Trophoblast cell (in vitro differentiated cells and primary cell): ENCODE measurements at regions not wholly inside any gene's neighbourhood (a gene's known extent, or its start where the extent isn't known, plus 50 kb on each side); places are given as distances from the start of the nearest gene placed in this dataset.
"Not testable (repeated sequence)": the region's sequence is repeated elsewhere in the genome, so short reads cannot be mapped to it uniquely, and the experiment has no call there.

Experiments
- DNase-seq, 2 donors: peaks; one replicate each; pipeline ENCODE4 v3.0.0-alpha.2; 2016
- H2AFZ ChIP-seq: 2 replicates; pipeline ENCODE4 v1.6.1; 2013; ENCODE audit warnings: low read length, moderate library complexity, mild to moderate bottlenecking; ENCODE audit not compliant: insufficient read depth, poor library complexity
- H2AK5ac ChIP-seq: 2 replicates; pipeline ENCODE4 v1.6.1; 2013; ENCODE audit warnings: mild to moderate bottlenecking, low read length
- H2BK120ac ChIP-seq: 2 replicates; pipeline ENCODE4 v1.6.1; 2013; ENCODE audit warnings: low read length, mild to moderate bottlenecking, moderate library complexity; ENCODE audit not compliant: insufficient read depth, poor library complexity
- H2BK12ac ChIP-seq: 2 replicates; pipeline ENCODE4 v1.6.1; 2013; ENCODE audit warnings: mild to moderate bottlenecking, low read length, moderate library complexity
- H2BK5ac ChIP-seq: 2 replicates; pipeline ENCODE4 v1.6.1; 2013; ENCODE audit warnings: low read length, low read depth, moderate library complexity, mild to moderate bottlenecking; ENCODE audit not compliant: poor library complexity
- H3K14ac ChIP-seq: 2 replicates; pipeline ENCODE4 v1.6.1; 2013; ENCODE audit warnings: mild to moderate bottlenecking, low read length
- H3K18ac ChIP-seq: 2 replicates; pipeline ENCODE4 v1.6.1; 2013; ENCODE audit warnings: mild to moderate bottlenecking, low read length
- H3K23ac ChIP-seq: 2 replicates; pipeline ENCODE4 v1.6.1; 2013; ENCODE audit warnings: low read length
- H3K27ac ChIP-seq: 2 replicates; pipeline ENCODE4 v1.5.1; 2013; ENCODE audit warnings: low read depth, mild to moderate bottlenecking, inconsistent platforms, low read length, moderate library complexity
- H3K27me3 ChIP-seq: 2 replicates; pipeline ENCODE4 v1.6.1; 2013; ENCODE audit warnings: inconsistent platforms, mild to moderate bottlenecking, low read length, moderate library complexity; ENCODE audit not compliant: insufficient read depth
- H3K36me3 ChIP-seq, 2 experiments: 1 replicate in 1 of 2; 2 replicates in 1 of 2; pipeline ENCODE4 v1.6.1; 2013; ENCODE audit warnings: low read length in 2 of 2, mild to moderate bottlenecking in 2 of 2, moderate library complexity in 1 of 2; ENCODE audit not compliant: insufficient read depth in 2 of 2, control insufficient read depth in 1 of 2
- H3K4ac ChIP-seq: 2 replicates; pipeline ENCODE4 v1.6.1; 2013; ENCODE audit warnings: low read depth, mild to moderate bottlenecking, low read length, moderate library complexity
- H3K4me1 ChIP-seq, 2 experiments: 1 replicate in 1 of 2; 2 replicates in 1 of 2; pipeline ENCODE4 v1.6.1; 2013; ENCODE audit warnings: low read length in 2 of 2, mild to moderate bottlenecking in 2 of 2, moderate library complexity in 1 of 2; ENCODE audit not compliant: insufficient read depth in 2 of 2, control insufficient read depth in 1 of 2
- H3K4me2 ChIP-seq: 2 replicates; pipeline ENCODE4 v1.6.1; 2013; ENCODE audit warnings: inconsistent platforms, mild to moderate bottlenecking, low read length, moderate library complexity
- H3K4me3 ChIP-seq: 2 replicates; pipeline ENCODE4 v1.5.1; 2013; ENCODE audit warnings: mild to moderate bottlenecking, low read depth, low read length, inconsistent platforms
- H3K79me1 ChIP-seq: one replicate; pipeline ENCODE4 v1.6.1; 2013; ENCODE audit warnings: low read length
- H3K79me2 ChIP-seq: 2 replicates; pipeline ENCODE4 v1.6.1; 2013; ENCODE audit warnings: low read length, mild to moderate bottlenecking; ENCODE audit not compliant: control insufficient read depth, insufficient read depth, poor library complexity
- H3K9ac ChIP-seq: 2 replicates; pipeline ENCODE4 v1.6.1; 2013; ENCODE audit warnings: mild to moderate bottlenecking, low read length
- H3K9me3 ChIP-seq: 2 replicates; pipeline ENCODE4 v1.6.1; 2013; ENCODE audit warnings: low read depth, mild to moderate bottlenecking, control low read depth, inconsistent platforms, low read length; ENCODE audit not compliant: insufficient read depth
- H4K12ac ChIP-seq: 2 replicates; pipeline ENCODE4 v1.6.1; 2013; ENCODE audit warnings: low read depth, mild to moderate bottlenecking, low read length, moderate library complexity
- H4K8ac ChIP-seq: 2 replicates; pipeline ENCODE4 v1.6.1; 2013; ENCODE audit warnings: low read depth, mild to moderate bottlenecking, low read length, moderate library complexity
- H4K91ac ChIP-seq: one replicate; pipeline ENCODE4 v1.6.1; 2013; ENCODE audit warnings: low read depth, mild to moderate bottlenecking, low read length, moderate library complexity
- WGBS: extraction: QIAGEN DNeasy Blood & Tissue Kit; methylation state at CpG from one replicate; pipeline ENCODE4 v1.1.7; 2013; ENCODE audit warnings: missing lambda C conversion rate; ENCODE audit not compliant: insufficient read length, insufficient coverage; ENCODE audit errors: extremely low coverage; 5-methylcytosine and 5-hydroxymethylcytosine counted together

GRCh38 chr7:119950390-119951041 lies 322.5 kb upstream of the KCND2 start:
- H3K79me2 ChIP-seq, H3K36me3 ChIP-seq, H3K18ac ChIP-seq, H3K4ac ChIP-seq, H3K9ac ChIP-seq, H3K23ac ChIP-seq, H4K91ac ChIP-seq, H3K27ac ChIP-seq, H3K14ac ChIP-seq, H3K27me3 ChIP-seq, H4K8ac ChIP-seq, H3K4me3 ChIP-seq, H3K4me2 ChIP-seq, H3K9me3 ChIP-seq, H3K4me1 ChIP-seq, H4K12ac ChIP-seq, H3K79me1 ChIP-seq, H2BK12ac ChIP-seq, H2BK5ac ChIP-seq, H2BK120ac ChIP-seq, H2AK5ac ChIP-seq, DNase-seq, H2AFZ ChIP-seq: not testable (repeated sequence)
- WGBS: no CpG with 5 or more reads among the region's 30 CpGs

GRCh38 chr7:119951614-119952013 lies 321.4 kb upstream of the KCND2 start:
- H3K4me3 ChIP-seq, H4K8ac ChIP-seq, H3K27ac ChIP-seq, H3K79me2 ChIP-seq, H3K79me1 ChIP-seq, H2BK120ac ChIP-seq, H2AK5ac ChIP-seq, H3K14ac ChIP-seq, H3K9me3 ChIP-seq, H3K18ac ChIP-seq, H2BK12ac ChIP-seq, H3K9ac ChIP-seq, H4K91ac ChIP-seq, H3K4ac ChIP-seq, H3K23ac ChIP-seq, DNase-seq, H3K36me3 ChIP-seq, H4K12ac ChIP-seq, H2AFZ ChIP-seq, H2BK5ac ChIP-seq, H3K4me1 ChIP-seq, H3K27me3 ChIP-seq, H3K4me2 ChIP-seq: not testable (repeated sequence)
- WGBS: no CpG with 5 or more reads among the region's 24 CpGs

GRCh38 chr7:119957335-119957734 lies 315.6 kb upstream of the KCND2 start:
- Histone ChIP-seq H4K12ac (no peak overlapping the region), H3K79me2 (no peaks in the 10 kb centered on the region), H3K9ac (no peak overlapping the region), H3K23ac (no peak overlapping the region), H3K79me1 (no peaks in the 10 kb centered on the region), H3K14ac (no peak overlapping the region), H3K4me1 (no peaks in the 10 kb centered on the region), H3K4ac (no peak overlapping the region), H4K91ac (no peak overlapping the region), H3K9me3 (no peaks in the 10 kb centered on the region), H2AFZ (no peak overlapping the region), H2BK5ac (no peak overlapping the region), H2BK120ac (no peak overlapping the region), H2BK12ac (no peak overlapping the region), H4K8ac (no peak overlapping the region), H3K27me3 (no peaks in the 10 kb centered on the region), H3K4me2 (no peak overlapping the region), H2AK5ac (no peak overlapping the region), H3K27ac (no peak overlapping the region), H3K18ac (no peak overlapping the region), H3K36me3 (no peaks in the 10 kb centered on the region), H3K4me3 (no peak overlapping the region)
- no peak for DNase-seq

GRCh38 chr7:119959811-119960210 lies 313.2 kb upstream of the KCND2 start:
- Histone ChIP-seq H2BK120ac (no peak overlapping the region), H4K12ac (no peak overlapping the region), H3K4me2 (no peak overlapping the region), H3K14ac (no peak overlapping the region), H3K9me3 (no peaks in the 10 kb centered on the region), H2AFZ (no peak overlapping the region), H4K91ac (no peak overlapping the region), H3K36me3 (no peaks in the 10 kb centered on the region), H2BK12ac (no peak overlapping the region), H3K4me3 (no peak overlapping the region), H2BK5ac (no peak overlapping the region), H3K4me1 (no peaks in the 10 kb centered on the region), H4K8ac (no peak overlapping the region), H3K4ac (no peak overlapping the region), H3K23ac (no peak overlapping the region), H3K18ac (no peak overlapping the region), H2AK5ac (no peak overlapping the region), H3K9ac (no peak overlapping the region), H3K27ac (no peak overlapping the region), H3K27me3 (no peaks in the 10 kb centered on the region), H3K79me1 (no peaks in the 10 kb centered on the region), H3K79me2 (no peaks in the 10 kb centered on the region)
- DNase-seq: no peak
- no CpG with 5 or more reads among the region's 1 CpG for WGBS
